ENCODE measurements at regions not wholly inside any gene's neighbourhood (a gene's known extent, or its start where the extent isn't known, plus 50 kb on each side); places are given as distances from the start of the nearest gene placed in this dataset.

DNA sequence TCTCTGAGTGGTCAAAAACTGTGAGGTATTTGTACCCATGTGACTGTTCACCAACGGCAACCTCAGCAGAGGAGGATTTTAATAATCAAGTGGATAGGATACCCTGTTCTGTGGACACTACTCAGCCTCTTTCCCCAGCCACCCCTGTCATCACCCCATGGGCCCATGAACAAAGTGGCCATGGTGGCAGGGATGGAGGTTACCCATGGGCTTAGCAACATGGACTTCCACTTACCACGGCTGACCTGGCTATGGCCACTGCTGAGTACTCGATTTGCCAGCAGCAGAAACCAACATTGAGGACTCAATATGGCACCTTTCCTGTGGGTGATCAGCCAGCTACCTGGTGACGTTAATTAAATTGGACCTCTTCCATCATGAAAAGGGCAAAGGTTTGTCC, 1782.7 kb downstream of the PLA2G4A start:
- H3K79me2 ChIP-seq (ENCODE audit: low read length) = no peaks in the 10 kb centered on the region
- TF ChIP-seq CTCF (IDR thresholded peaks at IDR 0.05; ENCODE audit: low read length) (no peak), EZH2 (optimal IDR thresholded peaks at IDR 0.05; ENCODE audit: low read depth, low read length) (no peak), EZH2phosphoT487 (IDR thresholded peaks at IDR 0.05; ENCODE audit: low read length) (no peak)
- no peaks in the 10 kb centered on the region for H3K9me3 ChIP-seq (replicated peaks; ENCODE audit: insufficient read depth, low read length)
- no peaks in the 10 kb centered on the region for H3K4me1 ChIP-seq (ENCODE audit: low read length)
- no peaks in the 10 kb centered on the region for H3K27me3 ChIP-seq (replicated peaks; ENCODE audit: insufficient read depth, low read length)
- no peaks in the 10 kb centered on the region for H4K20me1 ChIP-seq (ENCODE audit: insufficient read depth, low read length)
- no peaks in the 10 kb centered on the region for H3F3A ChIP-seq (ENCODE audit: insufficient read depth, low read length)
- no peaks in the 10 kb centered on the region for H3K9me2 ChIP-seq (replicated peaks; ENCODE audit: insufficient read depth, low read length)
- no peak overlapping the region for H2AFZ ChIP-seq (ENCODE audit: low read length)
- no peak overlapping the region for H3K9ac ChIP-seq (ENCODE audit: low read length)
- DNase-seq = no peak
- H3K4me2 ChIP-seq (ENCODE audit: low read depth, low read length) = no peak overlapping the region
- no peak overlapping the region for H3K27ac ChIP-seq (ENCODE audit: low read length)
- no peak overlapping the region for H3K4me3 ChIP-seq (ENCODE audit: low read length)
- H3K36me3 ChIP-seq (replicated peaks; ENCODE audit: insufficient read depth, low read length) = no peaks in the 10 kb centered on the region

DNA sequence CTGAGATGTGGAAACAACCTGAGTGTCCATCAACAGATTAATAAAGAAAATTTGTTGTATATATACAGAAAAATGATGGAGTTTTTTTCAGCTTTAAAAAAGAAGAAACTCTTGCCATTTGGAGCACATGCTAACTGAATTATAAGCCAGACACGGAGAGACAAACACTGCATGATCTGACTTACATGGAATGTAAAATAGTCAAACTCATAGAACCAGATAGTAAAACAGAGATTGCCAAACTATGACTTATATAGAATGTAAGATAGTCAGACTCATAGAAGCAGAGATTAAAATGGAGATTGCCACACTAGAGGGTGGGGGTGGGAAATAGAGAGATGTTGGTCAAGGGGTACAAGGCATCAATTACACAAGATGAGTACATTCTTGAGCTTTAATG, 1786.6 kb downstream of the PLA2G4A start:
- no peaks in the 10 kb centered on the region for H3K27me3 ChIP-seq (replicated peaks; ENCODE audit: insufficient read depth, low read length)
- TF ChIP-seq EZH2phosphoT487 (IDR thresholded peaks at IDR 0.05; ENCODE audit: low read length) (no peak), CTCF (IDR thresholded peaks at IDR 0.05; ENCODE audit: low read length) (no peak), EZH2 (optimal IDR thresholded peaks at IDR 0.05; ENCODE audit: low read depth, low read length) (no peak)

DNA sequence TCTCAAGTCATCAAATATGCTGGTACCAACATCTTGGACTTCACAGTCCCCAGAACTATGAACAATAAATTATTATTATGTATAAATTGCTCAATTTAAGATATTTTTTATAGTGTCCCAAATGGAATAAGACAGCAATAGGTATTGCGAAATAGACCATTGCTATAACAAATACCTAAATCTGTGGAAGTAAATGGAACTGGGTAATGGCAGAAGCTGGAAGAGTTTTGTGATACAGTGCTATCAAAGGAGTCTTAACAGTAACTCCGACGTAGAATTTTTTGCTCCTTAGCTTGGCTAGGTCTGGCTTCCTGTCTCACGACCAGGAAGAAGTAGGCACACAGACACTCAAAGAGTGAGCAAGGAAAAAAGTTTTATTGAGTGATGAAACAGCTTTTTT, 1791.5 kb downstream of the PLA2G4A start:
- H3K9me3 ChIP-seq (replicated peaks; ENCODE audit: insufficient read depth, low read length) = no peaks in the 10 kb centered on the region
- no peak for DNase-seq
- H3K4me1 ChIP-seq (ENCODE audit: low read length) = no peaks in the 10 kb centered on the region
- no peak overlapping the region for H3K27ac ChIP-seq (ENCODE audit: low read length)
- H3K4me2 ChIP-seq (ENCODE audit: low read depth, low read length) = no peak overlapping the region
- no peaks in the 10 kb centered on the region for H3K36me3 ChIP-seq (replicated peaks; ENCODE audit: insufficient read depth, low read length)
- TF ChIP-seq EZH2phosphoT487 (IDR thresholded peaks at IDR 0.05; ENCODE audit: low read length) (no peak), CTCF (IDR thresholded peaks at IDR 0.05; ENCODE audit: low read length) (no peak), EZH2 (optimal IDR thresholded peaks at IDR 0.05; ENCODE audit: low read depth, low read length) (no peak)
- no peak overlapping the region for H3K9ac ChIP-seq (ENCODE audit: low read length)
- no peaks in the 10 kb centered on the region for H3F3A ChIP-seq (ENCODE audit: insufficient read depth, low read length)
- no peaks in the 10 kb centered on the region for H3K79me2 ChIP-seq (ENCODE audit: low read length)
- H2AFZ ChIP-seq (ENCODE audit: low read length) = no peak overlapping the region
- no peak overlapping the region for H3K4me3 ChIP-seq (ENCODE audit: low read length)
- H3K9me2 ChIP-seq (replicated peaks; ENCODE audit: insufficient read depth, low read length) = no peaks in the 10 kb centered on the region
- H3K27me3 ChIP-seq (replicated peaks; ENCODE audit: insufficient read depth, low read length) = no peaks in the 10 kb centered on the region
- H4K20me1 ChIP-seq (ENCODE audit: insufficient read depth, low read length) = no peaks in the 10 kb centered on the region

More for the DNA sequence above, 1786.6 kb downstream of the PLA2G4A start:
- Histone ChIP-seq H3F3A (ENCODE audit: insufficient read depth, low read length) (no peaks in the 10 kb centered on the region), H3K36me3 (replicated peaks; ENCODE audit: insufficient read depth, low read length) (no peaks in the 10 kb centered on the region), H3K4me3 (ENCODE audit: low read length) (no peak overlapping the region), H4K20me1 (ENCODE audit: insufficient read depth, low read length) (no peaks in the 10 kb centered on the region), H3K4me2 (ENCODE audit: low read depth, low read length) (no peak overlapping the region), H3K9ac (ENCODE audit: low read length) (no peak overlapping the region), H3K9me3 (replicated peaks; ENCODE audit: insufficient read depth, low read length) (no peaks in the 10 kb centered on the region), H3K9me2 (replicated peaks; ENCODE audit: insufficient read depth, low read length) (no peaks in the 10 kb centered on the region), H3K4me1 (ENCODE audit: low read length) (no peaks in the 10 kb centered on the region), H2AFZ (ENCODE audit: low read length) (no peak overlapping the region), H3K79me2 (ENCODE audit: low read length) (no peaks in the 10 kb centered on the region), H3K27ac (ENCODE audit: low read length) (no peak overlapping the region)
- no peak for DNase-seq

Measured in MM.1S (cell line).